CD14-positive monocyte (primary cell): ENCODE measurements at regions not wholly inside any gene's neighbourhood (a gene's known extent, or its start where the extent isn't known, plus 50 kb on each side); places are given as distances from the start of the nearest gene placed in this dataset.

Experiments used
- DNase-seq, 3 donors: peaks; one replicate each; pipeline ENCODE4 v3.0.0-alpha.2; 2011 to 2022
- H2AFZ ChIP-seq: 2 replicates; pipeline ENCODE4 v1.6.0; 2012; ENCODE audit warnings: mild to moderate bottlenecking, low read depth, low read length, inconsistent platforms; ENCODE audit not compliant: insufficient read depth, poor library complexity, severe bottlenecking
- H3K27ac ChIP-seq, 2 donors: 1 replicate in 1 of 2; 2 replicates in 1 of 2; pipeline ENCODE4 v1.5.1; 2012 to 2013; ENCODE audit warnings: low read length in 2 of 2, control low read depth in 1 of 2, inconsistent platforms in 1 of 2, low read depth in 1 of 2, mild to moderate bottlenecking in 1 of 2
- H3K27me3 ChIP-seq, 2 donors: one replicate each; pipeline versions ENCODE4 v1.6.0 to v1.6.1; 2011 to 2013; ENCODE audit warnings: low read length in 2 of 2; ENCODE audit not compliant: control insufficient read depth in 2 of 2, insufficient read depth in 2 of 2
- H3K36me3 ChIP-seq, 2 donors: replicated peaks in 1 of 2; 1 replicate in 1 of 2; 2 replicates in 1 of 2; pipeline versions ENCODE4 v1.5.1 to v1.6.1; 2012 to 2013; ENCODE audit warnings: low read length in 2 of 2, control low read depth in 1 of 2, inconsistent platforms in 1 of 2, mild to moderate bottlenecking in 1 of 2; ENCODE audit not compliant: insufficient read depth in 2 of 2, control insufficient read depth in 1 of 2
- H3K4me1 ChIP-seq, 2 donors: 1 replicate in 1 of 2; 2 replicates in 1 of 2; pipeline versions ENCODE4 v1.5.1 to v1.6.1; 2012 to 2013; ENCODE audit warnings: low read length in 2 of 2, control low read depth in 1 of 2, inconsistent platforms in 1 of 2, mild to moderate bottlenecking in 1 of 2, moderate library complexity in 1 of 2; ENCODE audit not compliant: insufficient read depth in 2 of 2, control insufficient read depth in 1 of 2
- H3K4me2 ChIP-seq: replicated peaks from 2 replicates; pipeline ENCODE3; 2012; ENCODE audit warnings: low read length, moderate library complexity, mild to moderate bottlenecking; ENCODE audit not compliant: poor library complexity, severe bottlenecking; ENCODE audit errors: extremely low read depth
- H3K4me3 ChIP-seq, 3 experiments: fragments of 200-600 bp in 1 of 3; sonication (generic) in 1 of 3; replicated peaks in 1 of 3; 1 replicate in 2 of 3; 2 replicates in 1 of 3; pipeline ENCODE4 v1.5.1; 2011 to 2013; ENCODE audit warnings: low read length in 3 of 3, mild to moderate bottlenecking in 3 of 3, control low read depth in 2 of 3, low read depth in 2 of 3, inconsistent platforms in 1 of 3, moderate library complexity in 1 of 3
- H3K79me2 ChIP-seq: 2 replicates; pipeline ENCODE4 v1.6.0; 2012; ENCODE audit warnings: mild to moderate bottlenecking, control low read depth, inconsistent platforms, low read length, moderate library complexity; ENCODE audit not compliant: insufficient read depth
- H3K9ac ChIP-seq: 2 replicates; pipeline ENCODE4 v1.6.0; 2017; ENCODE audit warnings: low read length, mild to moderate bottlenecking; ENCODE audit not compliant: insufficient read depth, poor library complexity, severe bottlenecking
- H3K9me3 ChIP-seq, 2 donors: replicated peaks in 1 of 2; 1 replicate in 1 of 2; 2 replicates in 1 of 2; pipeline versions ENCODE4 v1.5.1 to v1.6.1; 2012 to 2013; ENCODE audit warnings: low read length in 2 of 2, control low read depth in 1 of 2; ENCODE audit not compliant: control insufficient read depth in 1 of 2, insufficient read depth in 1 of 2
- H4K20me1 ChIP-seq: 2 replicates; pipeline ENCODE4 v1.6.0; 2012; ENCODE audit warnings: mild to moderate bottlenecking, low read length, control low read depth, moderate library complexity; ENCODE audit not compliant: insufficient read depth
- H3K27ac Mint-ChIP-seq, 7 donors: one replicate each; pipeline ENCODE4 v1.8.0; 2020; ENCODE audit warnings: mild to moderate bottlenecking in 7 of 7, mixed read lengths in 7 of 7, moderate library complexity in 6 of 7, inconsistent platforms in 2 of 7
- H3K27me3 Mint-ChIP-seq, 3 donors: one replicate each; pipeline ENCODE4 v1.8.0; 2021 to 2022; ENCODE audit warnings: low read depth in 3 of 3, mild to moderate bottlenecking in 3 of 3, mixed read lengths in 3 of 3, moderate library complexity in 3 of 3, inconsistent platforms in 1 of 3
- H3K36me3 Mint-ChIP-seq, 2 donors: one replicate each; pipeline ENCODE4 v1.8.0; 2020; ENCODE audit warnings: mixed read lengths in 2 of 2, inconsistent platforms in 1 of 2, mild to moderate bottlenecking in 1 of 2
- H3K4me1 Mint-ChIP-seq: one replicate; pipeline ENCODE4 v1.8.0; 2020; ENCODE audit warnings: mild to moderate bottlenecking, mixed read lengths
- H3K4me3 Mint-ChIP-seq, 2 donors: one replicate each; pipeline ENCODE4 v1.8.0; 2020; ENCODE audit warnings: mild to moderate bottlenecking in 2 of 2, mixed read lengths in 2 of 2, moderate library complexity in 1 of 2
- H3K9me3 Mint-ChIP-seq, 7 donors: one replicate each; pipeline ENCODE4 v1.8.0; 2020 to 2022; ENCODE audit warnings: mixed read lengths in 7 of 7, mild to moderate bottlenecking in 6 of 7, moderate library complexity in 6 of 7, inconsistent platforms in 2 of 7
- CTCF ChIP-seq: fragments of 200-600 bp; IDR thresholded peaks from one replicate; pipeline ENCODE4 v1.8.0; 2022; ENCODE audit warnings: antibody characterized with exemption, mild to moderate bottlenecking
- WGBS: methylation state at CpG from one replicate; pipeline ENCODE4 v1.1.5; 2013; ENCODE audit warnings: missing lambda C conversion rate; ENCODE audit not compliant: insufficient coverage; 5-methylcytosine and 5-hydroxymethylcytosine counted together
- intact Hi-C, 2 donors: fragments of 100-400 bp; cut with micrococcal nuclease; formaldehyde crosslinking; loops; one replicate each; pipeline versions ENCODE4 v1.15.0 to v1.15.1; 2023

- no peak overlapping the region for H3K9ac ChIP-seq
Observed at GRCh38 chr5:74500110-74500917, 140.2 kb downstream of the ENC1 start.

More at GRCh38 chr5:74500110-74500917, 140.2 kb downstream of the ENC1 start:
- Histone ChIP-seq H3K79me2 (no peaks in the 10 kb centered on the region), H3K4me2 (no peak overlapping the region), H3K27ac (no peak overlapping the region), H3K36me3 (no peaks in the 10 kb centered on the region), H3K9me3 (no peaks in the 10 kb centered on the region), H2AFZ (no peak overlapping the region), H3K4me3 (no peak overlapping the region), H3K27me3 (no peaks in the 10 kb centered on the region), H3K4me1 (no peaks in the 10 kb centered on the region), H4K20me1 (no peaks in the 10 kb centered on the region)
- Mint-ChIP-seq H3K4me1 (no peaks in the 10 kb centered on the region), H3K9me3 (peaks cover 0 to 4% (median 0%) of the 10 kb centered on the region in 7 donors), H3K27me3 (peaks cover 0 to 5% (median 0%) of the 10 kb centered on the region in 3 donors), H3K36me3 (no peaks in the 10 kb centered on the region), H3K27ac (no peak overlapping the region), H3K4me3 (no peak overlapping the region)
- 86% methylated on average over 2 of the region's 9 CpGs for WGBS
- DNase-seq, result no peak
- intact Hi-C loops, result no loop called here
- no peak for TF ChIP-seq CTCF
